ENCODE measurements at regions not wholly inside any gene's neighbourhood (a gene's known extent, or its start where the extent isn't known, plus 50 kb on each side); places are given as distances from the start of the nearest gene placed in this dataset.

GRCh38 chr1:182288749-182289604, 102.6 kb downstream of the GLUL start (continued):
- TF ChIP-seq ZNF382 (CRISPR knock-in tag; IDR thresholded peaks at IDR 0.05; ENCODE audit: borderline replicate concordance), result no peak
- no peak for TF ChIP-seq ZNF615 (CRISPR knock-in tag; IDR thresholded peaks at IDR 0.05; ENCODE audit: borderline replicate concordance)
- TF ChIP-seq ASH2L (IDR thresholded peaks at IDR 0.05; ENCODE audit: insufficient read length, low read depth, low read length), result peak; percentile 81
- no peak; the same call in 1 of the 2 replicates for TF ChIP-seq KLF6 (CRISPR knock-in tag; IDR thresholded peaks at IDR 0.05)
- peak in 1 of 2 experiments; percentile 77; a peak in 2 of 4 replicates for TF ChIP-seq HMGXB4 (CRISPR knock-in tag; IDR thresholded peaks at IDR 0.05; ENCODE audit: borderline replicate concordance in 1 of 2, low read depth in 1 of 2)
- peak; percentile 41; the same call in 1 of the 2 replicates for TF ChIP-seq TFDP2 (CRISPR knock-in tag; IDR thresholded peaks at IDR 0.05)
- TF ChIP-seq, protein P1, sequence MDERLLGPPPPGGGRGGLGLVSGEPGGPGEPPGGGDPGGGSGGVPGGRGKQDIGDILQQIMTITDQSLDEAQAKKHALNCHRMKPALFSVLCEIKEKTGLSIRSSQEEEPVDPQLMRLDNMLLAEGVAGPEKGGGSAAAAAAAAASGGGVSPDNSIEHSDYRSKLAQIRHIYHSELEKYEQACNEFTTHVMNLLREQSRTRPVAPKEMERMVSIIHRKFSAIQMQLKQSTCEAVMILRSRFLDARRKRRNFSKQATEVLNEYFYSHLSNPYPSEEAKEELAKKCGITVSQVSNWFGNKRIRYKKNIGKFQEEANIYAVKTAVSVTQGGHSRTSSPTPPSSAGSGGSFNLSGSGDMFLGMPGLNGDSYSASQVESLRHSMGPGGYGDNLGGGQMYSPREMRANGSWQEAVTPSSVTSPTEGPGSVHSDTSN (CRISPR knock-in tag; IDR thresholded peaks at IDR 0.05), result no peak
- TF ChIP-seq CERS6 (CRISPR knock-in tag; IDR thresholded peaks at IDR 0.05), result no peak
- TF ChIP-seq, protein P2, sequence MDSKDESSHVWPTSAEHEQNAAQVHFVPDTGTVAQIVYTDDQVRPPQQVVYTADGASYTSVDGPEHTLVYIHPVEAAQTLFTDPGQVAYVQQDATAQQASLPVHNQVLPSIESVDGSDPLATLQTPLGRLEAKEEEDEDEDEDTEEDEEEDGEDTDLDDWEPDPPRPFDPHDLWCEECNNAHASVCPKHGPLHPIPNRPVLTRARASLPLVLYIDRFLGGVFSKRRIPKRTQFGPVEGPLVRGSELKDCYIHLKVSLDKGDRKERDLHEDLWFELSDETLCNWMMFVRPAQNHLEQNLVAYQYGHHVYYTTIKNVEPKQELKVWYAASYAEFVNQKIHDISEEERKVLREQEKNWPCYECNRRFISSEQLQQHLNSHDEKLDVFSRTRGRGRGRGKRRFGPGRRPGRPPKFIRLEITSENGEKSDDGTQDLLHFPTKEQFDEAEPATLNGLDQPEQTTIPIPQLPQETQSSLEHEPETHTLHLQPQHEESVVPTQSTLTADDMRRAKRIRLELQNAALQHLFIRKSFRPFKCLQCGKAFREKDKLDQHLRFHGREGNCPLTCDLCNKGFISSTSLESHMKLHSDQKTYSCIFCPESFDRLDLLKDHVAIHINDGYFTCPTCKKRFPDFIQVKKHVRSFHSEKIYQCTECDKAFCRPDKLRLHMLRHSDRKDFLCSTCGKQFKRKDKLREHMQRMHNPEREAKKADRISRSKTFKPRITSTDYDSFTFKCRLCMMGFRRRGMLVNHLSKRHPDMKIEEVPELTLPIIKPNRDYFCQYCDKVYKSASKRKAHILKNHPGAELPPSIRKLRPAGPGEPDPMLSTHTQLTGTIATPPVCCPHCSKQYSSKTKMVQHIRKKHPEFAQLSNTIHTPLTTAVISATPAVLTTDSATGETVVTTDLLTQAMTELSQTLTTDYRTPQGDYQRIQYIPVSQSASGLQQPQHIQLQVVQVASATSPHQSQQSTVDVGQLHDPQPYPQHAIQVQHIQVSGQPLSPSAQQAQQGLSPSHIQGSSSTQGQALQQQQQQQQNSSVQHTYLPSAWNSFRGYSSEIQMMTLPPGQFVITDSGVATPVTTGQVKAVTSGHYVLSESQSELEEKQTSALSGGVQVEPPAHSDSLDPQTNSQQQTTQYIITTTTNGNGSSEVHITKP (CRISPR knock-in tag; IDR thresholded peaks at IDR 0.05; ENCODE audit: low read depth), result peak; percentile 67; the same call in 1 of the 2 replicates
- peak; percentile 39; the same call in 1 of the 2 replicates for TF ChIP-seq FOXP1 (IDR thresholded peaks at IDR 0.05)
- peak; percentile 76 for TF ChIP-seq FOXP1 (CRISPR knock-in tag; IDR thresholded peaks at IDR 0.05)
- TF ChIP-seq ZNF30 (CRISPR knock-in tag; IDR thresholded peaks at IDR 0.05), result no peak
- TF ChIP-seq ZIK1 (CRISPR knock-in tag; IDR thresholded peaks at IDR 0.05; ENCODE audit: borderline replicate concordance, low read depth), result 0 out of 2 replicates have a peak, but pooled peaks have one; percentile 52
